ENCODE measurements at regions not wholly inside any gene's neighbourhood (a gene's known extent, or its start where the extent isn't known, plus 50 kb on each side); places are given as distances from the start of the nearest gene placed in this dataset.
"Not testable (repeated sequence)": the region's sequence is repeated elsewhere in the genome, so short reads cannot be mapped to it uniquely, and the experiment has no call there.

DNA sequence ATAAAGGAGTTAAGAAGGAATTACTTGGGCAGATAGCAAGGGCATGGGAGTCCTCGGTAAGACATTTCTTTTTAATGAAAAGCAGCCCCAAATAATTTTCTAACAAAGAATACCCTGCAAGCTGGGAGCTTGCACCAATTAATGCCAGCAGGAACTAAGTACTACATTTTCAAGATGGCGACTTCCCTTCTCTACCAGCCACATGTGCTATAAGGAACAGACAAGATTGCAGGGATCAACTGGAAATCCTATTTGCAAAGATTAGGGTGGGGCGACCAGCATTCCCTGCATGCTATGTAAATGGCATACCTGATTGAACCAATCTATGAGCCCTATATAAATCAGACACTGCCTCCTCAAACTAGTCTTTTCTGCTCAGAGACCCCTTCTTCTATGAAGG, 827.5 kb downstream of the ADCYAP1 start:
- DNase-seq = no peak

DNA sequence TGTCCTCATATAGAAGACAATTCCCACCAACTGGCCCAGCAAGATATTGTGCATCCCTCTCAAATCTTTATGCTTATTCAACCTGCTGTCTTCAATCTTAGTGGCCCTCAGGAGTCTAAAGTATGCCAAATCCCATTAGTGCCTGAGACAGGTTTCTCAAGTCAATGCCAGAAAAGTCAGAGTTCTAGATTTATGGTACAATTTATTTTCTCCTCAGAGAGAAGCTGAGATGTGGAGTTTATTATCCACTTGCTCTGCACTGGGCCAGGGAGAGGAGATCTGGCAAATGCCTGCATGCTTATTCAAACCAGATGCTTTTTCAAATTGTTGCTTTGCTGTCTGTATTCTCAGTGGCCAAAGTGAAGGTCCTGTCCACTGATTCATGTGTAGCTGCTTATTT, 825.2 kb downstream of the METTL4 start:
- no peak for DNase-seq

DNA sequence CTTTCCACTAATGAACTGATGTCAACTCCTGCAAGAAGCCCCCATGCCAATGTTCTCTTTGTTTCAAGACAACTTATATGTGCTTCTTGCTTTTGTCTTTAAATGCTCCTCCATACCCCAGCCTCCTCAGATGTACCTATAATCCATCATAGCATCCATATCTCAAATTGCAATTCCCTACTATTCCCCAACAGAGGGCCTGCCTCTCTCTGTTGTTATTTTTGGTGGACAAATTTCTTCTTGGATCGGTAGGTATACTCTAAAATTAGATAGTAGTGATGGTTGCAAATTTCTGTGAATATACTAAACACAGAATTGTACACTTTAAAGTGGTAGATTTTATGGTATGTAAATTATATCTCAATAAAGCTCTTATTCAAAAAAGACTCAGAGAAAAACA, 820.1 kb downstream of the METTL4 start:
- no peak for DNase-seq

DNA sequence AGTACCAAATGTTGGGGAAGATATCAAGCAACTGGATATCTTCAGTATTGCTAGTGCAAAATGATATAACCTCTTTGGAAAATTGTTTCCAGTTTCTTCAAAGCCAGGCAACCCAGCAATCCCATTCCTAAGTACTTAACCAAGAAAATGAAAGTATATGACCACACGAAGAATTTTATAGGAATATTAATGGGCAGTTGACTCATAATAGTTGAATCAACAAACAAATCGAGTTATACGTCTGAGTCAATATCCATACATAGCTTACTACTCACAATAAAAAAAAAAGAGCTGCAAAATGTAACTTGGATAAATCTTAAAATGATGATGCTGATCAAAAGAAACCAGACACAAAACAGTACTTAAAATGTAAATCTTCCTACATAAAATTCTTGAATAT, 810.4 kb downstream of the METTL4 start:
- DNase-seq = no peak

- no peak for DNase-seq
Observed at GRCh38 chr18:1774261-1774660, 797.0 kb downstream of the METTL4 start.

DNA sequence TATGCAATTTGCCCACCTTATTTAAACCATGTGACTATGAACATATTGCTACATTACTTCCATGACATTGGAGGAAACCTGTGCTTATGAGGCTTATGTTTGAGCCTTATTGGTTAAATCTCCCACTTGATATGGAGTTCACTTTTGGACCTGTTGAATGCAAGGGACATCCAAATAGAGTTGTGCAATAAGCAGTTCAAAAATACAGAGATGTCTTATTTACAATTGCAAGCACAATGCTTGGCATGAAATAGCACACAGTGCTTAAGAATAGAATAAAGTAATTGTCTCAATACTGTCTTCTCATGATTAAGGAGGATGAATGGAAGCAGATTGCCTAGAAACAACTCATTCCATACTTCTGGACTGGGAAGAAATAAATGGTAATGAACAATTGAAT, 793.5 kb downstream of the METTL4 start:
- DNase-seq = no peak

GRCh38 chr18:1778496-1779178, 792.7 kb downstream of the METTL4 start:
- no peak for DNase-seq

- DNase-seq = no peak
Observed at GRCh38 chr18:1779587-1779986, 791.7 kb downstream of the METTL4 start.

DNA sequence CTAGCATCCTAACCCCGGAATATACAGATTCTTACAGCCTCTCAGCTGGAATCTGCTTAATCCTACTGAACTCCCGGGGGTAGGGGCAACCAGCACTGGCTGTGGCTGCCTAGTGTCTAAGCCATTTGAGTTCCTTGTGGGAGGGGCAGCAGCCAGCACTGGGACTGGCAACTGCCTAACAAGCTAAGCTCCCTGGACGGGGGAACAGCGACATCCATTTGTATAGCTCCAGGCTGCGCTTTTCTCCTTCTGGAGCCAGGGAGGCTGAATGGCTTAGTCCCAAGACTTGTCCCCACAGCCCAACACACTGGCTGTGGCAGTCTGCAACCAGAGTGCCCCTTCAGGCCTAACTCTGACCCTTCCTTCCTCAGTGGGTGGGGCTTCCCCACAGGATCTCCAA, 787.2 kb downstream of the METTL4 start:
- DNase-seq = no peak

GRCh38 chr18:1785980-1786379, 785.3 kb downstream of the METTL4 start:
- DNase-seq = not testable (repeated sequence)

GRCh38 chr18:1796636-1797035, 774.7 kb downstream of the METTL4 start:
- no peak for DNase-seq

DNA sequence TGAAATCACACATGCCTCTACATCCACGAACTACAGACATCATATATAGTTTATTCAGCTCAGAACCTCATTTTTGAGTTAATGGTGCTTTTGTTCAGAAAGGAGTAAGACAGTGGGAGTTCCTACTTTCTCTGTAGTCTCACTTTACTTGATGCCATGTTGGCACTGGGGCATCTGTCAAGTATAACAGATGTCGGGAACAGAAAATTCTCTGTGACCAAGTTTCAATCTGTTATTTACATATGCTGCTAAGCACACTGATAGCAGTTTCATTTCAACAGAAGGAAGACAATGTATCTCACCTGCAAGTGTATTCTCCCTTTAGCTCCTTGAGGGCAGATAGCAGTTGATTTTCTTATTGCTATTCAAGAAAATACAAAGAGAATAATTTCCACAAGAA, 774.1 kb downstream of the METTL4 start:
- DNase-seq = no peak

DNA sequence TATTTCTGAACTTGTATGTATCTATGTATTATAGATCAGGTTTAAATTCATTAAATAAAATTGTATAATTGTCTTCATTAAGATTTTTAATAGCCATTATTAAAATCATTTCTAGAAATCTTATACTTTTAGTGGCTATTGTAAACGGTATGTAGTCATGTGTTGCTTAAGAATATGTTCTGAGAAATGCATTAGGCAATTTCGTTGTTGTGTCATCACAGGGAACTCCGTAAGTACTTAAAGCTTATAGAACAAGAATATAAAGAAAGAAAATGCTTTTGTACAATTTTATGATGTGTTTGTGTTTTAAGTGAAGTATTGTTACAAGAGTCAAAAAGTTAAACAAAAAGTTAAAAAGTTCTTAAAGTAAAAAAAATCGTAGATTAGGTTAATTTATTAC, 765.8 kb downstream of the METTL4 start:
- no peak for DNase-seq

DNA sequence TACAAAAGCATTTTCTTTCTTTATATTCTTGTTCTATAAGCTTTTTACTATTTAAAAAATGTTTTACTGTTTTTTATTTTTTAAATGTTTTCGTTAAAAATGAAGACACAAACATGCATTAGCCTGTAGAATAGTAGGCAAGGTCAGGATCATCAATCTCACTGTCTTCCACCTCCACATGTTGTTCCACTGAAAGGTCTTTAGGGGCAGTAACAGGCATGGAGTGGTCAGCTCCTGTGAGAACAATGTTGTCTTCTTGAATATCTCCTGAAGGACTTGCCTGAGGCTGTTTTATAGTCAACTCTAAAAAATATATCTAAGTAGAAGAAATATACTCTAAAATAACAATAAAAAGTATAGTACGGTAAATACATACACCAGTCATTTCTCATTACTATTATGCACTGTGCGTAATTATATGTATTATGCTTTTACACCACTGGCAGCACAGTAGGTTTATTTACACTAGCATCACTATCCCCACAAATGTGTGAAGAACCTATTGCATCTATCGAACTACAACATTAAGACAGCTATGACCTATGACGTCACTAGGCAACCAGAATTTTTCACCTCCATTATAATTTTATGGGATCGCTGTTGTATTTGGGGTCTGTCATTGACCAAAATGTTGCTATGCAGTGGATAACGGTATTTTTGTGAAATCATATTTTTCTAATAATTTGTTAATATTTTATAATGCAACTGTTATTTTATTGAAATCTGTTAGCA, 764.3 kb downstream of the METTL4 start:
- DNase-seq = no peak

- DNase-seq = no peak
Observed at GRCh38 chr18:1811282-1811681, 760.0 kb downstream of the METTL4 start.

- no peak for DNase-seq
Observed at GRCh38 chr18:1825296-1825695, 746.0 kb downstream of the METTL4 start.

- no peak for DNase-seq
Observed at GRCh38 chr18:1840878-1841277, 730.4 kb downstream of the METTL4 start.

DNA sequence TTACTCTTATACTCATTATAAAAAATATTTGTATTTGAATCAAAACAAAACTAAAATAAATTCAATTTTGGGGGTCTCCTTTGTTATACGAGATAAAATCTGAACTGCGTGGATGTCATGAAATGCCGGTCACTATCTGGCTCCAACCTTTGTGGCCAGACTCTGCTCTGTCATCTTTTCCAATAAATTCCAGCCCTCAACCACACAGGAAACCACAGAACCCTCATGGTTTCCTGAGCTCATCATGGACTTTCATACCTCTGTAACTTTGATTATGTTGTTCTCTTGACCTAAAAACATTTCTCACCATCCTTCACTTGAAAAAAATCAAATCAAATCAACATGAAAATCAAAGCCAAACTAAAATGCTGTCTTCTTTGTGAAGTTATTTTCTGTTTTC, 724.7 kb downstream of the METTL4 start:
- no peak for DNase-seq

- DNase-seq = no peak
Observed at GRCh38 chr18:1848716-1849115, 722.6 kb downstream of the METTL4 start.

DNA sequence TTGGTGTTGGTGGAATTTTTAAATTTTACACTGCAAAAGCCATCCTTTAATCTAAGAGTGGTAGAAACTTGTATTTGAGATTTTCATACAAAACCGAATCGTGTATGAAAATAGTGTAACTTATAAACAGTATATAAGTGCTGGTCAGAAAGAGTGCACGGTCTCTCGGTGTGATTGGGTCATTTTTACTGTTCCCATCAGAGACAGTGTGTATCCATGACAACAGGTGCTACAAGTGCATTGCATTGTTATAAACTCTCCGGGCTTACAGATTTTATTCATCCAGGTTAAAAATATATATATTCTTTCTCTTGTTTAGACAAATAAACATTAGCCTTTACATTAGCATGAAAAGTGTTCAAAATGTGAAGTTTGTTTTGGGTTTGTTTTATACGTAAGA, 721.9 kb downstream of the METTL4 start:
- DNase-seq = no peak

DNA sequence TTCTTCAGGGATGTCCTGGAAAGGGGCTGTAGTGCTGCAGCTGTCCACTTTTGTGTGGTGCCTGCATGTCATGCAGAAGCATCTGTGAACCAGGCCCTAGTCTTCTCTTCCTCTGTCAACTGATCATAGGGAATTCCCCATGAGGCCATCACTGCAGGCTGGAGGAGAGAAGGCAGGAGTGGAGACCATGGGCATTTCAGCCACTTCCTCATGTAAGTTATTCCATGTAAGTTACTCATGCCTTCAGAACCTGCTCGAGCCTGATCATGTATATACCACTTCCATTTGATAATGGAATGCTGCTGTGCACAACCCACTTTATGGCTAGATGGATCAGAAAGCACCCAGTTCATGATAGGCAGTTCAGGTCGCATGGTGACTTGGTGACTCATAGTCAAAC, 714.0 kb downstream of the METTL4 start:
- not testable (repeated sequence) for DNase-seq

- DNase-seq = no peak
Observed at GRCh38 chr18:1861473-1861872, 709.8 kb downstream of the METTL4 start.

GRCh38 chr18:1865869-1866268, 705.4 kb downstream of the METTL4 start:
- no peak for DNase-seq

DNA sequence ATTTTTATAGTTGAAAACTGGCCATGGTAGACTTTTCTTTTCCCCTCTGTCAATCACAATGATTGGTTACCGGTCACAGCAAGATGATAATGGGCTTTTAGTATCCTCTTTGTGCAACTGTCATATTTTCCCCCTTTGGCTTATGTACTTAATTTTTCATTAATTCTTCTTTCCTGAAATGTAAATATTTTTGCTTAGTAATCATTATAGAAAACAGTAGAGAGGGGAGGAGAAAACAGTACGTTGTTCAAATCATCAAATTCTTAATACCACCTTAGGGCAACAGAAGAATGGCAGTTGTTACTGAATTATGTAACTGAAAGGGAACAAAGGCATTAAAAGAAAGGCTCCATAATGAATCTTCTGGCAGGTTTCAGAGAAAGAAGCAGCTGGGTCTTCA, 699.0 kb downstream of the METTL4 start:
- no peak for DNase-seq

DNA sequence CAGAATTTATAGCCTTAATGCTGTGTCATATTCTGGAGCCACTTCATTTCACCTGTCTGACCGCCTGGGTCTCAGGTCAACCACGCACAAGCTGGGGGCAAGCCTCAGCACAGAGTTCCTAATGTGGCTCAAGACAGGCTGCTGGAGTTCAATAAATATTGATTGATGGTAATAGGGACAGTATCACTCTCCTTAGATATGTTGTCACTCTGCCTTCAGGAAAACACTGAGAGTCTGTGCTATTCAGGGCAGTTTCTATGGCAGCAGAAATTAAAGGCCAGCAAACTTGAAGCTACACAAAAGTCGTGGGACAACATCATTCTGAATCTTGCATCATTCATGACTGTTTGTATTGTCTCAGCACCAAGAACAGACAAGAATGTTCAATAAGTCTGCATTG, 696.1 kb downstream of the METTL4 start:
- DNase-seq = no peak
